ENCODE measurements at regions not wholly inside any gene's neighbourhood (a gene's known extent, or its start where the extent isn't known, plus 50 kb on each side); places are given as distances from the start of the nearest gene placed in this dataset.

- Histone ChIP-seq H3K4me3 (no peak overlapping the region), H3K36me3 (no peaks in the 10 kb centered on the region), H3K27ac (peak overlapping the region in 2 of 12 donors; percentile 46), H3K4me1 (peaks cover 0 to 15% (median 7%) of the 10 kb centered on the region in 12 donors), H3K9me3 (no peaks in the 10 kb centered on the region), H3K27me3 (no peaks in the 10 kb centered on the region)
- TF ChIP-seq, protein P1, sequence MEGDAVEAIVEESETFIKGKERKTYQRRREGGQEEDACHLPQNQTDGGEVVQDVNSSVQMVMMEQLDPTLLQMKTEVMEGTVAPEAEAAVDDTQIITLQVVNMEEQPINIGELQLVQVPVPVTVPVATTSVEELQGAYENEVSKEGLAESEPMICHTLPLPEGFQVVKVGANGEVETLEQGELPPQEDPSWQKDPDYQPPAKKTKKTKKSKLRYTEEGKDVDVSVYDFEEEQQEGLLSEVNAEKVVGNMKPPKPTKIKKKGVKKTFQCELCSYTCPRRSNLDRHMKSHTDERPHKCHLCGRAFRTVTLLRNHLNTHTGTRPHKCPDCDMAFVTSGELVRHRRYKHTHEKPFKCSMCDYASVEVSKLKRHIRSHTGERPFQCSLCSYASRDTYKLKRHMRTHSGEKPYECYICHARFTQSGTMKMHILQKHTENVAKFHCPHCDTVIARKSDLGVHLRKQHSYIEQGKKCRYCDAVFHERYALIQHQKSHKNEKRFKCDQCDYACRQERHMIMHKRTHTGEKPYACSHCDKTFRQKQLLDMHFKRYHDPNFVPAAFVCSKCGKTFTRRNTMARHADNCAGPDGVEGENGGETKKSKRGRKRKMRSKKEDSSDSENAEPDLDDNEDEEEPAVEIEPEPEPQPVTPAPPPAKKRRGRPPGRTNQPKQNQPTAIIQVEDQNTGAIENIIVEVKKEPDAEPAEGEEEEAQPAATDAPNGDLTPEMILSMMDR (IDR thresholded peaks at IDR 0.05) = no peak
- TF ChIP-seq POLR2A (IDR thresholded peaks at IDR 0.05) = no peak
- ATAC-seq (no peak), DNase-seq (no peak)
- intact Hi-C loops (cut with DNase I) = loop anchor here (1.0 to 10.0 kb wide), 12 partner anchors 61 to 659 kb away; partner anchors contain the start of gene JAG1 (in 6 of the 10)
- WGBS, 4 donors = 49 to 72% (median 62%) methylated on average over 4 of the region's 4 CpGs
These were observed 532.1 kb upstream of the JAG1 start for GRCh38 chr20:11205769-11206362.

DNA sequence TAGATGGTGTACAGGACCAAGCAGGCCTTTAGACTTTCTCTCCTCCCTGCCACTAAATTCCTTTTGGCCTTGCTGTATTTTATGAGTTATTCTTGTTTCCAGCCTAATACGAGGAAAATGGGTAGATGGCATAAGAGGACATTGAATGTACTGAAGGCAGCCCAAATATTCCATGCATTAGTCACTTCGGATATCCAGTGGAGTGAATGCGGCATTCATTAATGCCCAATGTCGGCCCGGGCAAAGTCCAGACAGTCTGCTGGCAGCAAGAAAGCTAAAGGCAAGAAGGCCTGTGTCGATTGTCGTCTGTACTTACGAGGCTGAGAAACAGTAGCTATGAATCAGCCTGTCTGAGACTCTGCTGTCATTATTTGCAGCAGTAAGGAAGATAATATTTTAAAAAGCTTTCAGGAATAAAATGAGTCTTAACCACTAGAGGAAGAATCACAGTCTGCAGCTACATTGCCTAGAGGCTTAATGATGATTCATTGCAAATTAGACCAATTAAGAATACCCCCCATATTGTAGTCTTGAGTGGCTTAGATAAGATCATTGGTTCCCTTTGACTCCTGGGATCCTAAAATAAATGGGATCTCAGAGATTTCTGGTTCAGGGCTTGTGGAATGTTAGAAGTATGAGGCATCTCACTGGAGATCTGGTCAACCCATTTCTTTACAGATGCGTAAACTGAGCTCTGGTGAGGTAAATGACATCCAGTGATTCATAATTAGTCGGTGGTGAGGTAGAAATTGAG is 534.1 kb upstream of the JAG1 start:
- H3K27me3 ChIP-seq = no peaks in the 10 kb centered on the region
- 75 to 94% (median 84%) methylated on average over 10 of the region's 10 CpGs for WGBS, 4 donors
- peaks cover 0 to 15% (median 7%) of the 10 kb centered on the region in 12 donors for H3K4me1 ChIP-seq
- ATAC-seq = no peak
- no peaks in the 10 kb centered on the region for H3K36me3 ChIP-seq
- no peaks in the 10 kb centered on the region for H3K9me3 ChIP-seq
- intact Hi-C loops (cut with DNase I) = loop anchor here (5.0 to 10.0 kb wide), 10 partner anchors 59 to 661 kb away; partner anchors contain the start of gene JAG1 (in 6 of the 10)
- H3K4me3 ChIP-seq = no peak overlapping the region
- peak overlapping the region in 1 of 12 donors; percentile 15 for H3K27ac ChIP-seq
- TF ChIP-seq, protein P1 (IDR thresholded peaks at IDR 0.05) = no peak
- TF ChIP-seq POLR2A (IDR thresholded peaks at IDR 0.05) = no peak
- DNase-seq = no peak

- WGBS, 4 donors = 82 to 89% (median 86%) methylated on average over 5 of the region's 5 CpGs
- no peaks in the 10 kb centered on the region for H3K27me3 ChIP-seq
- DNase-seq (no peak), ATAC-seq (no peak)
- no peaks in the 10 kb centered on the region for H3K9me3 ChIP-seq
- H3K4me1 ChIP-seq = peaks cover 0 to 5% (median under 1%) of the 10 kb centered on the region in 12 donors
- H3K27ac ChIP-seq = no peak overlapping the region
- intact Hi-C loops (cut with DNase I) = loop anchor here in 1 of 10 donors (10.0 kb wide), 1 partner anchor 54 kb away; no protein-coding TSS in a partner anchor
- no peaks in the 10 kb centered on the region for H3K36me3 ChIP-seq
- no peak overlapping the region for H3K4me3 ChIP-seq
- no peak for TF ChIP-seq POLR2A (IDR thresholded peaks at IDR 0.05)
- TF ChIP-seq, protein P1 (IDR thresholded peaks at IDR 0.05) = no peak
These were observed 536.8 kb upstream of the JAG1 start for GRCh38 chr20:11210611-11211010.

- Histone ChIP-seq H3K27me3 (no peaks in the 10 kb centered on the region), H3K4me1 (peaks cover 0 to 11% (median 8%) of the 10 kb centered on the region in 12 donors), H3K36me3 (no peaks in the 10 kb centered on the region), H3K4me3 (no peak overlapping the region), H3K9me3 (no peaks in the 10 kb centered on the region), H3K27ac (no peak overlapping the region)
- DNase-seq (no peak), ATAC-seq (no peak)
- intact Hi-C loops (cut with DNase I) = loop anchor here in 1 of 10 donors (10.0 kb wide), 1 partner anchor 53 kb away; no protein-coding TSS in a partner anchor
- 91 to 94% (median 93%) methylated on average over 3 of the region's 3 CpGs for WGBS, 4 donors
- TF ChIP-seq POLR2A (IDR thresholded peaks at IDR 0.05) = no peak
These were observed 538.5 kb upstream of the JAG1 start for GRCh38 chr20:11212272-11212671.
